AG09309 (cell line): ENCODE measurements at regions not wholly inside any gene's neighbourhood (a gene's known extent, or its start where the extent isn't known, plus 50 kb on each side); places are given as distances from the start of the nearest gene placed in this dataset.

Experiments used
- DNase-seq: peaks from one replicate; pipeline ENCODE4 v3.0.0-alpha.2; 2010; ENCODE audit warnings: low read depth
- H3K4me3 ChIP-seq: 2 replicates; pipeline ENCODE4 v1.5.1; 2011; ENCODE audit warnings: mild to moderate bottlenecking, low read depth, low read length, moderate library complexity; ENCODE audit not compliant: control insufficient read depth
- CTCF ChIP-seq: IDR thresholded peaks from 2 replicates; pipeline ENCODE4 v1.5.1; 2011; ENCODE audit warnings: mild to moderate bottlenecking, low read depth, low read length, inconsistent platforms; ENCODE audit not compliant: insufficient read depth, control insufficient read depth; ENCODE audit errors: missing control alignments

- TF ChIP-seq CTCF: no peak
- no peak for DNase-seq
- H3K4me3 ChIP-seq: no peak overlapping the region
Measured at GRCh38 chr5:153299891-153300290, 190.6 kb upstream of the GRIA1 start.

- no peak overlapping the region for H3K4me3 ChIP-seq
- no peak for DNase-seq
- TF ChIP-seq CTCF: no peak
Measured at GRCh38 chr5:153308282-153308681, 182.2 kb upstream of the GRIA1 start.

GRCh38 chr5:153318556-153318955 is 171.9 kb upstream of the GRIA1 start:
- no peak overlapping the region for H3K4me3 ChIP-seq
- no peak for DNase-seq
- TF ChIP-seq CTCF: no peak

- no peak overlapping the region for H3K4me3 ChIP-seq
- no peak for DNase-seq
- TF ChIP-seq CTCF: no peak
Measured at GRCh38 chr5:153321478-153321877, 169.0 kb upstream of the GRIA1 start.

GRCh38 chr5:153340139-153340538 is 150.3 kb upstream of the GRIA1 start:
- no peak overlapping the region for H3K4me3 ChIP-seq
- no peak for DNase-seq
- no peak for TF ChIP-seq CTCF

GRCh38 chr5:153340738-153341137 is 149.7 kb upstream of the GRIA1 start:
- no peak overlapping the region for H3K4me3 ChIP-seq
- no peak for TF ChIP-seq CTCF
- no peak for DNase-seq

GRCh38 chr5:153342487-153342886 is 148.0 kb upstream of the GRIA1 start:
- no peak overlapping the region for H3K4me3 ChIP-seq
- no peak for TF ChIP-seq CTCF
- DNase-seq: no peak
